ENCODE measurements at regions not wholly inside any gene's neighbourhood (a gene's known extent, or its start where the extent isn't known, plus 50 kb on each side); places are given as distances from the start of the nearest gene placed in this dataset.
"Not testable (repeated sequence)": the region's sequence is repeated elsewhere in the genome, so short reads cannot be mapped to it uniquely, and the experiment has no call there.

DNA sequence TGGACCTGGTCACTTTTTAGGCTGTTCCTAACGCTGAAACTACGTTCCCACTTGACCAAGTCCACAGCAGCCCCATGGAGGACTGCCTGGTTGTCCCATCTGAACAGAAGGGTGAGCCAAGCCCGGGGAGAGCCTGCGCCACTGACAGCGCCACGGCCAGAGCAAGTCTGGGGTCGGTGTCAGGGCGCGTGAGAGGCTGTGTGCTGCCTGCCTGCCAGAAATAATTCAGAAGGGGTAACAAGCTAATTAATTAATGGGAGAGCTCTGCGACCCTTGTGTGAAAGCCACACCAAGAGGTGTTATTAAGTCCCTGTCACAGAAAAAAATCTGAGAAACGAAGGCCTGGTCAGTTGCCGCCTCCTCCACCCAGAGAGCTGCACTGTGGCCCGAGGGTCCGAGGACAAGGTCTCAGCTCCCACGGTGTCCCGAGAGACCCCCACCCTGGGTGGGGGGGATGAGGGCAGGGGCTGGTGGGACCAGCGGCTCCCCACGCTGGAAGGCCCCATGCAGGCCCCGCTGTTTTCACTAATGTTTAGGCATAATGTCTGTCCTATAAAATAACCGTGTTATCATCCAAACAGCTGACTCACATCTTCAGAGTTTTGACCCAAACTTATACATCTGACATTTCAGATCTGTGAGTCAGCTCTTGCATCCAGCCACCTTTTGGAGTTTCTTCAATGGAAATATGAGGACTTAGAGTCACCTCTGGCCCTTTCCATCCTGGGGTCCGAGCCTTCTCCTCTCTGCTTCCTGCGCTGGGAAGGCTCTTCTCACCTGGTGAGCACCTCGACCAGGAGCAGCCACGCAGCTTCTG lies 58.5 kb downstream of the DLL1 start:
- DNase-seq (ENCODE audit: low read depth), result no peak

DNA sequence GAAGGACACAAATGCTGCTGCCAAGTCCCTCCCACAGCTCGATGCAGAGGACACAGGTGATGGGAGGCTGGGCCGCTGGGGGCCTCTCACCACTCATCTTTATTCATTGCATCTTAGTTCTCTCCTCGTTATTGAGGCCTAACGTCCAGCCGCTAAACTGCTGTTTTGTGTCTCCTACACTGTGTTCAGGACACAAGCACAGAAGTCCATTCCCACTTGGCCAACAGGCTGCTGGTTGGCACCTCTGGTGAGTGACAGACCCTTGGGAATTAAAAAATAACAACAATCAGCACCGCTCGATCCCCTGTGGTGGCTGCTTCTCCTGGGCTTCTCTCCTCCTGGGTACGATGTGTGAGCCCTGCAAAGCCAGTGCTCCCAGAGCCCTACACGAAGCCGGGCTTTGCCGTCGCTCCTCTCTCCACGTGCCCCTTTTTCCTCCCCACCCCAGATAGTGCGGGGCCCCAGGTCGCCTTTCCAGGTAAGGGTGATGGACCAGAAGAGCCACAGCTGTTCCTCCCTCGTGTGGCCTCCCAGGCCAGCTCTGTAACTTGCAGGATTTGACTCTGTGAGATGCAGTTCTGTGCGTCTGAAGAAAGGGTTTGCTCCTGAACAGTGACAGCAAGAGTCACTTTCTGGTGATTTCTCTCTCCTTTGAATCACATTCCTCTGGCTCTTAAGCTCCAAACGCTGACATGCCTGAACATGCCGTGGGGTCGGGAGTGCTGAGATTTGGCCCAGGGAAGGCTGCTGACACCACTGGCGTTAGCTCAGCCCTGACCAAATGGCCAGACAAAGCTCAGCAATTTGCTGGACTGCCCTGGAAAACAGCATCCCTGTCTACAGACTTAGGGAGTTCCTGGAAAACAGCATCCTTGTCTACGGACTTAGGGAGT lies 59.3 kb downstream of the DLL1 start:
- no peak for DNase-seq (ENCODE audit: low read depth)

DNA sequence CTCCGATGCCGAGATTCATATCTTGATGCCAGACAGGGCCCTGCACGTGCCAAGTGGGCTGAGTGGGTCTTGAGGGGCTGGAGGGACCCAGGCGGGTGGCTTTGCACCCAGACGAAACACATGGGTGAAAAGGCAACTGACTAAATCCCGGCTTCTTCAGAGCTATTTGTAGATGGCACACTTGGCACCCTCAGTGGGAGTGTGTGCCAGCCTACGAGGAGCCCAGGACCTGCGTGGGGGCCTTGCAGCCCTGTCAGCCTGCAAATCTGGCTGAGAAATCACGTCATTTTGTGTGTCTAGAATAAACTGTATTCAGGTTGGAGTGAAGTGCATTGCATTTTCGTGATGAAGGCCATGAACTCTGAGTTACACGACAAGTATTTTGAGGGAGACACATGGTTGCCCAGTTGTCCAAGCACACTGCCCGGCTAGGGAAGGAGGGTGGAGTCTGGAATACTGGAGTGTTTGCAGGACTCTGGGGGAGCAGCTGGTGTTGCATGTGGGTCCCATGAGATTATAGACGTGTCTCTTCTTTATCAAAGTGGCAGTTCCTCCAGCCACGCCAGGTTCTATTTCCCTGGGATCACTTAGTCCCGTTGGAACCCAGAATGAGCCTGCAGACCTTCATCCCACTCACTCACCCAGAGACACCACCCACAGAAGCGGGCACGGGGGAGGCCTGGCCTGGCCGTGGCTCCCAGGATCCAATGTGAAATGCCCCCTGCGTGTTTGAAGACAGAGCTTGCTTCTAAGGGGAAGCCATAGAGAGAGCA lies 60.2 kb downstream of the DLL1 start:
- DNase-seq (ENCODE audit: low read depth), result no peak

DNA sequence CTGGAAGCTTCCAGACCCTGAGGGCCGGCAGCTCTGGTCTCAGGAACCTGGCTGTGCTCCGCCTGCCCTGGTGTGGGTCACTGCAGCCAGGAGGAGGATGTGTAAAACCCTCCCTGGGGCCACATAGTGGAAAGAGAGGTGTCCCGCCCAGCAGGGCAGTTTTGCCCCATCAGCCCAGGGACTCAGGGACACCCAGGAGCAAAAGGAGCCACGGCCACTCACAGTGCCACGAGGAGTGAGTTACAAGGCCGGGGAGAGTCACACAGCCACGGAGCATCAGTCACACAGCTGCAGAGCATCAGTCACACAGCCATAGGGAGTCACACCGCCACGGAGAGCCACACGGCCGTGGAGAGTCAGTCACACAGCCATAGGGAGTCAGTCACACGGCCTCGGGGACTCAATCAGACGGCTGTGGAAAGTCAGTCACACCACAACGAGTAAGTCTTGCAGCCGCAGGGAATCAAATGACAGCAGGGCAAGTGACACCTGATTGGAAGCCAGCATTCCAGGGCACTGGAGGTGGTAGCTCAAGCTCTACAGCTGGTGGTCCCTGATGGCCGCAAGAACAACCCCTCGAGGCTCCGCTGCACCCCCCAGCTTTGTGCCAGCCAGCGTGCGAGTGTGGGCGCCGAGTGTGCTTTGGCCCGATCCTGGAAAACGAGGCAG lies 60.9 kb downstream of the DLL1 start:
- DNase-seq (ENCODE audit: low read depth), result no peak

DNA sequence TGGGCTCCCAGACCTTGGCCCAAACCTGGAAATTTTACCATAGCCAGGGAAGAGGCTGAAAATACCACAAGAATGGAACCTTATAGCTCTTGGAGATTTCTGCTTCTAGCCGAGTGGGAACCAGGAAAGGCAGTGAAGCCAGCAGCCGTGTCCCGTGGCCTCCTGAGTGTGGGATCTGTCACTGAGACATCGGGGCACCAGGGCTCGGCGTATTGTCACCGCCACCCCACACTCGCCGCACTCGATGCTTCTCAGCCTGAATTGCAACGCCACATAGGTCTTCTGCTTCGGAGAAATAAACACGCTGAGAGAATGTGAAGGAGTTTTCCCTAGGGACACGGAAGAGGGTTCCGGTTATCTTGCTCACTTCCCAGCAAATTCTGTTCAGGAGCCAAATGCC lies 61.5 kb downstream of the DLL1 start:
- no peak for DNase-seq (ENCODE audit: low read depth)

DNA sequence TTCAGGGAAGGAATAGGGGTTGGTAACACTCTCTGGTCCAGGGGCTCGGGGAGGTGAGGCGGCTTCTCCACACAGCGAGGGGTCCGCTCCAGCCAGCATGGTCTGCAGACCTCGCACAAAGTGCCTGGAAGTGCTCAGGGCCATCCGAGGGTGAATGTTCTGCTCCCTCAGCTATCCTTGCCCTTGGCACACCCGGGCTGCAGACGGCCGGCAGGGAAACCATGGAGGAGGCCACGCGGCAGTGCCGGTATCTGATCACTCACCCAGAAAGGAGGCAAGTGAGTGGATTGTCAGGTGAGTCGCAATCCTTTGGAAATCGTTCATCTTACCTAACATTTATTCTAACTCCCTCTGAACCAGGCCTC lies 62.0 kb downstream of the DLL1 start:
- no peak for DNase-seq (ENCODE audit: low read depth)

DNA sequence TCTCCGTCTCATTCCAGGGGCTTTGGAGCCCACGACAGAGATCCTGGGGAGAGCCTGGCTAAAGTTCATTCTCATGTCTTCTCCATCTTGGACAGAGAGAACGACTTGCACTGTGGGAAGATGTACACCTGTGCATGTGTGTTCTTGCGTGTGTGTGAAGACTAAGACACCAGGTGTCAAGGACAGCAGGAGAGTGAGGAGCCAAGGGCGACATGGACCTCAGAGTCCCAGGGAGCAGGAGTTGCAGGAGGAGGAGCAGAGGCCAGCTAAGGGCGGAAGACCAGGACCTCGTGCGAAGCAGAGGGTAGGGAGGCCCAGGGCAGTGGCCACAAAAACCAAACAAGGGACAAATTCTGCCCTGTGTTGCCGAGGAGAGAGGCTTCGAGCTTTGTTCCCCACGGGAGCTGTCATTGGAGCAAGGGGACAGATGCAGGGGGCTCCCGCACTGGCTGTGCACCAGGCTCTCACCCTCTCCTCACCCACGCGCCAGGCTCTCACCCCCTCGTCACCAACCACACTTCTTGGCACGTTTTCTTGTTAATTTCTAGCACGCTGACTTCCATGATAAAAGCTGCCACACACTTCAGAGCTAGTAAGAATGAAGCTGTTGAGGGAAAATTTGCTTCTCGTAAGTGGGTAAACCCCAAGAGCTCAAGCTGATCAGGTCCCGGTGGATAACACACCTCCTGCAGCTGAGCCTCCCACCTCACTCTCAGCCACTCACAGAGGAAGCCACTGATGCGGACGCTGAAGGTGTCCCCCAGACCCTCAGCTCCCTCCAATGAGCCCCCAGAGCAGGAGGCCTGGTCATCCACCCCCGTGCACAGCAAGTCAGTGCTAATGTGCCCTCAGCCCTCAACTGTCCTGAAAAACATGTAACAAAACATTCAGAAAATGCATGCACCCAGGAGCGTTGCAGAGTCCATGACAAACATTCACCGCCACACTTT lies 62.6 kb downstream of the DLL1 start:
- no peak for DNase-seq (ENCODE audit: low read depth)

DNA sequence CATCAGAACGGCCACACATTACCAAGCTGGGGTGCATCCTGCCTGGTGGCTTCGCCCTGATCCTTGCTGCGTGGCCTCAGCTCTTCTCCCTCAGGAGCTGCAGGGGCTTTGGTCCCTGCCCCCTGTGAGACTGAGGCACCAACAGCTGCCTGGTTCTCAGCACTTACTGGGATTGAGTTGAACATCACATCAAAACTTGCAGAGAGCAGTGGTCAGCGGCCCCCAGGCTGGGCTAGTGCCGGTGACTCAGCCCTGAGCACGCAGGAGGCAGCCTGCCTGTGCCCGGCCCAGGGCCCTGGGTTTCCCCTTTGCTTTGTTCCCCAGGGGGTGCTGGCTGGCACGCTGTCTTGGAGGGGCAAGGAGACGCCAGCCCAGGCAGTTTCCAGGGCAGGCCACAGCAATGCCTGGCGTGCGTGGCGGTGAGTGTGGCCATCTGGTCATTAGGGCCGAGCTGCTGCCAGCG lies 63.3 kb downstream of the DLL1 start:
- DNase-seq (ENCODE audit: low read depth), result no peak

DNA sequence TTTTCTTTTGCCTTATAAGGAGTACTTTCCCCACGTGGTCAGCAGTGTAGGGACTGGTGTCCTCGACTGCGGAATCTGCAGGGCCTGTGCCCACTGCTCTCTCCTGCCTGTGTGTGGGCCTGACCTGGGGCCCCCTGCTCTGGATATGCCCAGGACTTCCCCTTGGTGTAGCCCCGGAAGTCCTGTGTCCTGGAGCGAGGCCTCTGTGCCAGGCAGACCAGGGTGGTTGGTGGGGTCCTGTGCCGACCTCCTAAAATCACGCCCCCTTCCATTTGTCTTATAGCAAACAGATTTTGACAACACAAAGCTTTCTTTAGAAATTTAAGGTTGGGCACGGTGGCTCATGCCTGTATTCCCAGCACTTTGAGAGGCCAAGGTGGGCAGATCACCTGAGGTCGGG lies 64.2 kb downstream of the DLL1 start:
- no peak for DNase-seq (ENCODE audit: low read depth)

DNA sequence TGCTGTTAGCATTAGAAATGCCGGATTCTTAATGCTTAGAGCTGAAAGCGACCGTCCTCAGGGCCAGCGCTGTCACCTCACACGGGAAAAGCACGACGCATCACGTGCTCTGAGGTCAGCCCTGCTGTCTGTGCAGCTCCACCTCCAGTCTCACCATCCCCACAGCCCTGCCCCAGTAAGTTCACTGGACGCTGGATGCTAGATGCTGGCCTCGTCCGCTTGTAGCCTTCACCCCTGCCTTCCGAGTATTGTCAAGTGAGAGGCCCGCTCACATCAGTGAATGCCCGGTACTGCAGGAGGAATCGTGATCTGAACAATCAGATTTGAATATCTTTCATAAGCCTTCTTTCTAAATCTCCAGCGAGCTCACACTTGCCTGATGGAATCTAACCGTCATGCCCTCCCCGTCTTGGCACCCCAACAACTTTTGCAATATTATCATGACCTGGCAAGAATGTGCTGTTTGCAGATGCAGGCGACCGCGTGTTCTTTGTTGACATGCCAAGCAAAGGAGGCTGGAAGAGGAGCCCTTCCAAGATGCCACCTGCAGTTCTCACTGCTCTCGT lies 64.9 kb downstream of the DLL1 start:
- DNase-seq (ENCODE audit: low read depth), result no peak

DNA sequence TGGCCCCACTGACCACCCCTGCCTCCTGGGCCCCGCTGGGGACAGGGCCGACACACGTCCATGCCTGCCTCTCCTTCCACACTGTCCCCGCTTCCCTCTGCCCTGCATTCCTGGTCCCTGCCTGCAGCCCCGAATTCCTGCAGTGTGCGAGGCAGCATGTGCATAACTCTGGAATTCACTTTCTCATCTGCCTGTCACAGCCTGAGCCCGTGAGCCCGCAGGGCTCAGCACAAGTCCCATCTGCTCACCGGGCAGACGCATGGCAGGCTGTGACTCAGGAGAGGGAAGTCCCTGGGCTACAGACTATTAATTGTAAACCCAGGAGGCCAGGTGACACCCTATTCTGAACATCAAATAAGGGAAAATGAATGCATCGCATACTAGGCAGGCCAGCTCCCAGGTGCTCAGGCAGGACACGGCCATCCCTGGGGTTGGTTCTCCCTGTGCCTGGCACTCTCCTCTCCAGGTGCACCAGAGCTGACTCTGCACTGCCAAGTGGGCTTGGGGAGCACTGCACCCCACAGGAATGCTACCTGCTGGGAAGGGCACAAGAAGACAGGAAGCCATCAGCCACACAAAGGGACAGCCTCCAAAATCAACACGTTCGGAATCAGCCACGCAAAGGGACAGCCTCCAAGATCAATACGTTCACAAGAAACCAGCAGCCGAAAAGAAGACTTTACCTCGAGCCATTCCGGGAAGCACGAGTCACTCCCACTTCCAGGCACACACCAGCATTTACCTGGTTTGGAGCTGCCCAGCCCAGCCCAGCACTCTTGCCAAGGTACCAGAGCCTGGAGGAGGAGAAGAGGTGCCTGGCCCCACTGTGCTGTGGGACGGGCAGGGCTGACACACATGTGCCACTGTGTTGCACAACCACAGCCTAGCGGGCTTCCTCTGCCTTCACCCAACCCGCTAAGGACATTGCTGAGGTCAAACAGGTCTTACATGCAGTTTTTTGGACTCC lies 65.9 kb downstream of the DLL1 start:
- no peak for DNase-seq (ENCODE audit: low read depth)

DNA sequence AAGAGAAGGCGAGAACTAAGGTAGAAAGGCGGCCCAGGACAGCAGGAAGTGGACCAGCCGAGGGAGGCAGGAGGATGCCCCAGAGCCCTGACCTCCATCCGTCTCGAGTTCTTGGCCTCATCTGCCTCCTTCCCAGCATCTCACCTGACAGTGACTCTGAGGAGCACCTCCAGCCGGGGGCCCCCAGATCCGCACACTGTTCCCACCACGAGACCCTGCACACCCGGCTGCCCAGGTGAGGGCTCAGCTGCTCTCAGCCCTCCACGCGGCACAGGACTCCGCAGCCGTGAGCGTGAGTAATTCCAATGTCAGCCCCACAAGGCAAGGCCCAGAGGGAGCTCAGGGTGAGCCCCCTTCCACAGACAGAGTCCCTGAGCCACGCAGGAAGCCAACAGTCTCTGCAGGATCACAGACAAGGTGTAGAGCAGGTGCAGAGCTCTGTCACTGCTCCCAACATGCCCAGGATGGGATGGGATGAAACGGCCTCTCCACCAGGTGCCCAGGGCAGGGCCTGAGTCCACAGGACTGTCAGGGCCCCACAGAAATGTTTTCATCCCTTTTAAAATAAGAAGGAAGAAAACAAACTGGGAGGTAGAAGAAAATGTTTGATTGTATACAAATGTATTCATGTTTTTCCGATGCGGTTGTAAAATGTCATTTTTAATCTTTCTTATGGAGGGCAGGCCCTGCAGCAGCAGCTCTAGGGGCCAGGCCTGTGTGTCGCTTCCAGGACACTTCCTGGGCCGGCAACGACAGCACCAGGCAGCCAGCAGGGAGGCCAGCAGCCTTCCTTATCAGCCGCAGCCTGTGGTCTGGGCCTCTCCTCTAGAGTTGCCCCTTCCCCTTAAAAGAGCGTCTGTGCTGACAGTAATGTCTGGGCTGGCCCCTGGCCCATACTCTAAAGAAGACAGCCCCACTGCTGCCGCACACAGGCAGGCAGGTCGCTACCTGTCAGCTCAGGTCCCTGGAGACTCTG lies 66.9 kb downstream of the DLL1 start:
- no peak for DNase-seq (ENCODE audit: low read depth)

DNA sequence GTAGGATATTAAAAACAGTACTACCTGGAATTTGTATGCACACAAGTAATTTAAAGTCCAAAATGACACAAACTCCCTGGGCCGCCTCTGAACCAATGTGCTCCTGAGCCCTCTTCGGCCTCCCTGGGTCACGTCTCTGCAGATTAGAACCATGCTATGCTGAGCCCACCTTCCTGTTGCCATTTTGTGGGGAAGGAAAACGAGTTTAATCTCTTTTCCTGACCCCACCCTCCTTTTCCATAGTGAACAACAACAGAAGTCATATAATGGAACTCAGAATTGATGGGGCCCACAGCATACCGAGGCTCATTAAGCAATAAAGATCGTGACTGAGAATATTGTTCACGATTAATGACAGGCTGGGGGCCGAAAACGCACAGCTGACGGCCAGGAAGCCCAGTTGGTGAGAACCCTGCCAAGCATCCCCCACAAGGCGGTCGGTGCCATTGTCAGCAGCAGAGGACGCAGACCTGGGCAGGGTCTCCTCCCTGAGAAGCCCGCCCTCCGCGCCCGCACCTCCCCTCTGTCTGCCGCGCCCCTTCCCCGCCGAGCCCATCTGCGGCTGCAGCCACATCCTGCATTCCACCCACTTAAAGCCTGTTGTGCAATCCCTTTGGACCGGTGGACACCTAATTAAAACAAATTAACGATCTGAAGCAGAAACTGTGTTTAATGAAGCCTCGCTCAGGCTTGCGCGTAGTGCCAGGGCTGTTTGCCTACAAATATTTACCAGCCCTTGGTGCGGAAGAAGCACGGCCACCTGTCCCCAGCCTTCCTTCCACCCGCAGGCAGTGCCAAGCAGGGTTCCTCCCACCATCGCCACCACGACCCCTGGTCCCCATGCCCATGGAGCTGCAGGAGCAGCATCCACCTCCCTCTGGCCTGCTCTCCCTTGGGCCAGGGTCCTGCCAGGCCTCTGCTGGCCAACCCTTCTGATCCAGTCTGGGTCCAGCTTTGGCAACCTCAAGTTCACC lies 68.1 kb downstream of the DLL1 start:
- DNase-seq (ENCODE audit: low read depth), result no peak

DNA sequence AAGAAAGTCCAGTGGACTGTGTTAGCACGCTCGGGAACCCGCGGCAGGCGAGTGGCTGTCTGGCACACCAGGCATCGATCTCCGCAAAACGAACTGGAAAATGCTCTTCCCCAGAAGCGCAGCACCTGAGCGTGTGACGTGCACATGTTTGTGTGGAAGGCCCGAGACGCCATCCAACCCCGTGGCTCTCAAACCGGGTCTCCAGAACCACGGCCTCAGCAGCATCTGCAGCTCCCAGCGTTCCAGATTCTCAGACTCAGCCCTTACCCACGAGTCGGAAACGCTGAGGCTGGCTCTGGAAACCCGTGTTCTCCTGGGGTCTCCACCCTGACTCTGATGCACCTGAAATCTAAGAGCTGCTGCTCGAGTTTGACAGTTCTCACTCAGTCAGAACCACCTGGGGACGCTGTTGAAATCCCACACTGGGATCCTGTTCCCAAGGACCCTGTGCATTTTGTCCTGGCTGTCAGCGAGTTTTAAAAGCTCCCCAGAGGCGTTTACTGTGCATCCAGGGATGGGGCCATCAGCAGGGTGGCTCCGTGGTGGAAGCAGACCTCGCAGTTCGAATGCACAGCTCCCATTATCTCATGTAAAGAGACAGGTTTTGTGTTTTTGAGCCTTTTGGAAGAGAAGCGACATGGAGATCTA lies 69.0 kb downstream of the DLL1 start:
- DNase-seq (ENCODE audit: low read depth), result no peak

DNA sequence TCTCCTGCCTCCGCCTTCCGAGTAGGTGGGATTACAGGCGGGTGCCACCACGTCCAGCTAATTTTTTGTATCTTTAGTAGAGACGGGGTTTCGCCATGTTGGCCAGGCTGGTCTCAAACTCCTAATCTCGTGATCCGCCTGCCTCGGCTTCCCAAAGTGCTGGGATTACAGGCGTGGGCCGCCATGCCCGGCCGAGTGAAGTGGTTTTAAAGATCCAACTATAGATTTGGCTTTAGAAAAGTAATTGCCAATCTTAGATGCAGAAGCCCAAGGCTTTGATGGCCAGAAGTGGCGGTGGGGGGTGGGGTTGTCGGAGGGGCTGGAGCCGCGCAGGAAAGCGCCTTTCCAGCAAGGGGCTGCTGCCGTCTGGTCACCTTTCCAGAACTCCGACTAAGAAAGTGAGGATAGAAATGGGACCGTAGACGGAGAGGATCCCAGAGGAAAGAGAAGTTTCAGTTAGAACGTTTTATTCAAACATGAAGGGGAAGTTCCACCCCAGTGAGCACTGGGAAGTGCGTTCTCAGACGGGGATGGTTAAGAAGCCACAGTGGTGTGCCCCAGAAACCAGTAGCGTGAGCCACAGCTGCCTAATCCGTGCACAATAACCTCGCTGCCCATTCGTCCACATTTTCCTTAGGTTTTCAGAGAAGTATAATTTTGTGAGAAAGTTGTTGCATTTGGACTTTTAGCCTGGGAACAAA lies 69.7 kb downstream of the DLL1 start:
- DNase-seq (ENCODE audit: low read depth), result no peak

DNA sequence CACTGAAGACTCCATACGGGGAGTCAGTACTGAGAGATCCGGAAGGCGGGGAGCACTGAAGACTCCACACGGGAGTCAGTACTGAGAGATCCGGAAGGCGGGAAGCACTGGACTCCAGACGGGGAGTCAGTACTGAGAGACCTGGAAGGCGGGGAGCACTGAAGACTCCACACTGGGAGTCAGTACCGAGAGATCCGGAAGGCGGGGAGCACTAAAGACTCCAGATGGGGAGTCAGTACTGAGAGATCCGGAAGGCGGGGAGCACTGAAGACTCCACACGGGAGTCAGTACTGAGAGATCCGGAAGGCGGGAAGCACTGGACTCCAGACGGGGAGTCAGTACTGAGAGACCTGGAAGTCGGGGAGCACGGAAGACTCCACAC lies 77.2 kb downstream of the DLL1 start:
- not testable (repeated sequence) for DNase-seq (ENCODE audit: low read depth)

All from stimulated activated CD8-positive, alpha-beta memory T cell treated with anti-CD3 and anti-CD28 coated beads, Interleukin-4, amount 100 ng/mL, for 24 hours (primary cell).